Cardiac fibroblast (primary cell): ENCODE measurements at regions not wholly inside any gene's neighbourhood (a gene's known extent, or its start where the extent isn't known, plus 50 kb on each side); places are given as distances from the start of the nearest gene placed in this dataset.

ENCODE experiments used
- DNase-seq, 2 donors: peaks; one replicate each; pipeline versions ENCODE4 v3.0.0 to v3.0.0-alpha.2; 2010; ENCODE audit warnings: low read depth in 2 of 2
- H3K4me3 ChIP-seq, 2 donors: replicated peaks in 1 of 2; 1 replicate in 1 of 2; 2 replicates in 1 of 2; pipeline ENCODE4 v1.5.1; 2011; ENCODE audit warnings: low read depth in 2 of 2, low read length in 2 of 2, mild to moderate bottlenecking in 2 of 2, moderate library complexity in 1 of 2
- CTCF ChIP-seq: IDR thresholded peaks from one replicate; pipeline ENCODE4 v1.5.1; 2011; ENCODE audit warnings: low read depth, mild to moderate bottlenecking, low read length, inconsistent platforms

DNA sequence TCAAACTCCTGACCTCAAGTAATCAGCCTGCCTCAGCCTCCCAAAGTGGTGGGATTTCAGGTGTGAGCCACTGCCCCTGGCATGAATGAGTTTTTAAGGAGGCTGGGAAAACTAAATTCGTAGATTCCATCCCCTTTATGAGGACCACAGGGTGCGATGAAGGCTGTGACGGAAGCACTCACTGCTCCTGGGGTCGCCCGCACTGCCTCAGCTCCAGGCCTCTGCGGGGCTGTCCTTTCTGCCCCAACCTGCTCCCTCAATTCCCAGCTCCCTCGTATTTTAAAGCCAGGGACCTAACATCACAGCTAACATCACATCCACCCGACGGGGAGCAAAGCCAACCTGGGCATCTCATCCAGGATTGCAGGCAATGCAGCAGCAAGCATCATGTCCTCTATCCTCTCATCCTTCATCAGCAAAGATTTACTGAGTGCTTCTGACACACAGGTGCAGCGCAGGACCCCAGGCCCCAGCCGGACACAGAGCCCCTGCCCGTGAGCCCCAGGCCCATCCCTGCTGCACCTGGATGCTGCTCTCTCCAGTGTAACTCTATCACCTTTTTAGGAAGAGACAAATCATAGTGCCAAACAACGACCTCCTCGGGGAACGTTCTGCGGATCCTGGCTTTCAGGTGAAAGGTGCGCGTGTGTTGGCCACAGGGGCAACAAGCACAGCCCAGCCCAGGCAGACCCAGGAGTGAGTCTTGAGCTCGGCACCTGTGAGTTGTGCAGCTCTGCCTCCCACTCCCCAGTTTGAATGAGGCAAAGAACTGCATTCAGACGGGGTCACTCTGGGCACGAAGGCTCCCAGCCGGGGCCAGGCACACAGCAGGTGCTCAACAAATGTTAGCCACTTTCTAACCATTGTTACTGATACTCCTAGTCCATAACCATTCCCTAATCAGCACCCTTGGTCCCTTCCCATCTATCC, 134.3 kb downstream of the CRYBB2 start:
- H3K4me3 ChIP-seq = no peak overlapping the region
- no peak for TF ChIP-seq CTCF
- DNase-seq = no peak

DNA sequence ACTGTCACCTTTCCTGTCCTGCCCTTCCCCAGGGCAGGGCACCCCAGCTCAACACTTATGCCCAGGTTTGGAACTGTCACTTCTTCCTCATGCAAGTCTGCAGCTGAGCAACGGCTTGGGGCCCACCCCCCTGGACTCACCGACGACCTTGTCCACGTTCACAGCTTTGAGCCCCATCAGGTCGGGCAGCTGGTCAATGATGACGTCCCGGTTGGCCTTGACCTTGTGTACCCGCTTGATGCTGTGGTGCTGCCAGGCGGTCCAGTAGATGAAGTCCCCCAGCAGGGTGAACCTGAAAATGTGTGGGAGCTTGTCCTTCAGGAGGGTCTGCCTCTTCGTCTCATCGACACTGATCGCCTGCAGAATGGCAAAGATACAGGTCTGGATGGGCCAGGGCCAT, 135.0 kb downstream of the CRYBB2 start:
- H3K4me3 ChIP-seq = no peak overlapping the region
- TF ChIP-seq CTCF = no peak
- no peak for DNase-seq

GRCh38 chr22:25357132-25357455, 137.7 kb downstream of the CRYBB2 start:
- no peak for DNase-seq
- H3K4me3 ChIP-seq = no peak overlapping the region
- no peak for TF ChIP-seq CTCF

GRCh38 chr22:25357606-25358420, 138.4 kb downstream of the CRYBB2 start:
- no peak overlapping the region for H3K4me3 ChIP-seq
- no peak for TF ChIP-seq CTCF
- no peak for DNase-seq

GRCh38 chr22:25358421-25359170, 139.2 kb downstream of the CRYBB2 start:
- no peak overlapping the region for H3K4me3 ChIP-seq
- TF ChIP-seq CTCF = no peak
- DNase-seq = no peak

- TF ChIP-seq CTCF = no peak
- H3K4me3 ChIP-seq = no peak overlapping the region
- DNase-seq = no peak
Measured at GRCh38 chr22:25359601-25360261, 140.3 kb downstream of the CRYBB2 start.
